IMR-90 (cell line): ENCODE measurements at regions not wholly inside any gene's neighbourhood (a gene's known extent, or its start where the extent isn't known, plus 50 kb on each side); places are given as distances from the start of the nearest gene placed in this dataset.

ENCODE experiments used
- ATAC-seq: fragments of 200-7000 bp; cut with Tn5 transposase; 2 replicates; pipeline ENCODE4 v1.9.1; 2020; ENCODE audit warnings: low read depth, mild to moderate bottlenecking, moderate library complexity
- BruUV-seq: library from RNA; stranded (reverse); fragments of 400-500 nt; replicated peaks from 2 replicates; lab custom pipeline; 2021; lab: Mats Ljungman, UMichigan
- CTCF ChIA-PET: fragments of 300-600 bp; formaldehyde crosslinking; extraction: SDS; loops from one replicate; lab custom pipeline; 2021; ENCODE audit warnings: antibody characterized with exemption; lab: Yijun Ruan, JAX
- POLR2A ChIA-PET: fragments of 300-600 bp; sonication (Branson Sonifier 250); formaldehyde crosslinking; loops from one replicate; lab custom pipeline; 2022; ENCODE audit warnings: antibody characterized with exemption; ENCODE audit not compliant: unreplicated experiment; lab: Charles Lee
- DNase-seq: peaks from one replicate; pipeline ENCODE4 v3.0.0; 2013
- H2AFZ ChIP-seq: replicated peaks from 2 replicates; pipeline ENCODE3; 2013; ENCODE audit warnings: low read length, mild to moderate bottlenecking; ENCODE audit not compliant: poor library complexity
- H2AK5ac ChIP-seq: 2 replicates; pipeline ENCODE4 v1.6.1; 2013; ENCODE audit warnings: low read depth, low read length, inconsistent platforms
- H2AK9ac ChIP-seq: replicated peaks from 2 replicates; pipeline ENCODE3; 2013; ENCODE audit warnings: mild to moderate bottlenecking, low read depth, low read length, moderate library complexity; ENCODE audit not compliant: poor library complexity
- H2BK120ac ChIP-seq: 2 replicates; pipeline ENCODE4 v1.6.1; 2013; ENCODE audit warnings: low read depth, low read length, inconsistent platforms
- H2BK15ac ChIP-seq: 3 replicates; pipeline ENCODE4 v1.6.1; 2013; ENCODE audit warnings: low read depth, low read length, inconsistent platforms
- H2BK20ac ChIP-seq: 2 replicates; pipeline ENCODE4 v1.6.1; 2013; ENCODE audit warnings: low read depth, mild to moderate bottlenecking, inconsistent platforms, low read length, moderate library complexity
- H2BK5ac ChIP-seq: 2 replicates; pipeline ENCODE4 v1.6.1; 2013; ENCODE audit warnings: mild to moderate bottlenecking, low read depth, low read length, inconsistent platforms; ENCODE audit not compliant: poor library complexity, severe bottlenecking
- H3K14ac ChIP-seq: replicated peaks from 2 replicates; pipeline ENCODE4 v1.6.1; 2013; ENCODE audit warnings: low read depth, low read length, inconsistent platforms
- H3K18ac ChIP-seq: 2 replicates; pipeline ENCODE4 v1.6.1; 2013; ENCODE audit warnings: low read depth, low read length, control low read depth
- H3K23ac ChIP-seq: 2 replicates; pipeline ENCODE4 v1.6.1; 2013; ENCODE audit warnings: low read depth, low read length, inconsistent platforms
- H3K27ac ChIP-seq: 2 replicates; pipeline ENCODE4 v1.5.1; 2013; ENCODE audit warnings: mild to moderate bottlenecking, control low read depth, low read length; ENCODE audit not compliant: insufficient read depth
- H3K27me3 ChIP-seq: 2 replicates; pipeline ENCODE4 v1.6.1; 2013; ENCODE audit warnings: low read length; ENCODE audit not compliant: control insufficient read depth, insufficient read depth
- H3K36me3 ChIP-seq: 2 replicates; pipeline ENCODE4 v1.6.1; 2013; ENCODE audit warnings: low read length, mixed read lengths; ENCODE audit not compliant: control insufficient read depth, insufficient read depth
- H3K4ac ChIP-seq: 2 replicates; pipeline ENCODE4 v1.6.1; 2013; ENCODE audit warnings: low read depth, low read length, inconsistent platforms
- H3K4me1 ChIP-seq: 2 replicates; pipeline ENCODE4 v1.6.1; 2013; ENCODE audit warnings: low read length, mixed read lengths; ENCODE audit not compliant: control insufficient read depth, insufficient read depth
- H3K4me2 ChIP-seq: 2 replicates; pipeline ENCODE4 v1.6.1; 2013; ENCODE audit warnings: low read depth, mild to moderate bottlenecking, control low read depth, low read length, moderate library complexity
- H3K4me3 ChIP-seq: 2 replicates; pipeline ENCODE4 v1.5.1; 2013; ENCODE audit warnings: low read depth, mild to moderate bottlenecking, control low read depth, low read length, moderate library complexity; ENCODE audit not compliant: insufficient read depth
- H3K56ac ChIP-seq: 2 replicates; pipeline ENCODE4 v1.6.1; 2013; ENCODE audit warnings: low read length, inconsistent platforms; ENCODE audit not compliant: insufficient read depth; ENCODE audit errors: extremely low read depth
- H3K79me1 ChIP-seq, 2 experiments: 2 replicates each; pipeline ENCODE4 v1.6.1; 2013; ENCODE audit warnings: low read length in 2 of 2, inconsistent platforms in 1 of 2, low read depth in 1 of 2
- H3K9ac ChIP-seq: 2 replicates; pipeline ENCODE4 v1.6.1; 2013; ENCODE audit warnings: low read depth, low read length, control low read depth
- H3K9me1 ChIP-seq: 2 replicates; pipeline ENCODE4 v1.6.1; 2013; ENCODE audit warnings: low read length, inconsistent platforms; ENCODE audit not compliant: insufficient read depth
- H3K9me3 ChIP-seq: 2 replicates; pipeline ENCODE4 v1.6.1; 2013; ENCODE audit warnings: low read length; ENCODE audit not compliant: control insufficient read depth, insufficient read depth
- H4K20me1 ChIP-seq: 2 replicates; pipeline ENCODE4 v1.6.1; 2013; ENCODE audit warnings: low read length, inconsistent platforms; ENCODE audit not compliant: insufficient read depth
- H4K5ac ChIP-seq: 2 replicates; pipeline ENCODE4 v1.6.1; 2013; ENCODE audit warnings: mild to moderate bottlenecking, low read depth, low read length, control low read depth
- H4K8ac ChIP-seq, 2 experiments: 2 replicates each; pipeline ENCODE4 v1.6.1; 2013; ENCODE audit warnings: low read depth in 2 of 2, low read length in 2 of 2, control low read depth in 1 of 2, inconsistent platforms in 1 of 2
- H4K91ac ChIP-seq: 2 replicates; pipeline ENCODE4 v1.6.1; 2013; ENCODE audit warnings: low read depth, low read length, inconsistent platforms; ENCODE audit not compliant: insufficient read depth
- MAFK ChIP-seq: IDR thresholded peaks from 2 replicates; pipeline ENCODE4 v1.6.1; 2012; ENCODE audit warnings: low read depth, low read length, improper control_type of control experiment
- MXI1 ChIP-seq: IDR thresholded peaks from 2 replicates; pipeline ENCODE4 v1.6.1; 2012; ENCODE audit warnings: low read depth, mild to moderate bottlenecking, low read length, moderate library complexity, borderline replicate concordance
- POLR2A ChIP-seq: IDR thresholded peaks from 2 replicates; pipeline ENCODE4 v1.6.1; 2012; ENCODE audit warnings: mild to moderate bottlenecking, low read depth, low read length
- WGBS, 2 experiments: methylation state at CpG; one replicate each; pipeline versions ENCODE4 v1.1.5 to v1.1.7; 2013; ENCODE audit warnings: missing lambda C conversion rate in 2 of 2; ENCODE audit not compliant: insufficient read length in 1 of 2; ENCODE audit errors: extremely low coverage in 2 of 2; 5-methylcytosine and 5-hydroxymethylcytosine counted together
- dilution Hi-C: fragments of 300-500 bp; cut with HindIII; formaldehyde crosslinking; loops from one replicate; pipeline ENCODE4 v1.14.3; 2018; ENCODE audit warnings: low sequenced_read_pairs; ENCODE audit not compliant: unreplicated experiment
- in situ Hi-C: fragments of 300-500 bp; cut with MboI; formaldehyde crosslinking; loops from 3 replicates; pipeline ENCODE4 v1.14.3; 2019; ENCODE audit warnings: low sequenced_read_pairs, inconsistent platforms, mixed read lengths
- intact Hi-C: fragments of 100-400 bp; cut with micrococcal nuclease; formaldehyde crosslinking; loops from 2 replicates; pipeline ENCODE4 v1.10.0; 2022

DNA sequence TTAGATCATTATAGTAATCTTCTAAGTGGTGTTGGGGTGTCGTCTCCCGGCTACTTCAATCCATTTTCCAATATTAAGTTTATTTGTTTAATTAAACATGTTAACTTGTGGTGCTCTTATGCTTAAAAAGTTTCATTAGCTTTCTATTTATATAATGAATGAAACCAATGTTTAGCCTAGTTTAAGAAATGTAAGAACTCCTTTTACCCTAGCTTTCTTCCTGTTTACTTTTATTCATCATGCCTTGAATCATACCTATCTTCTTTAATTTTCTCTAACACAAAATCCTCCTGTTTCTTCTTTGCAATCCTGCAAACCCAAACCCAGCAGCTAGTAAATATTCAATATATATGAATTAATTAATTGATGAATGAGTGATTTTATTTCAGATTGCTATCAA is 1276.7 kb upstream of the PIK3C3 start:
- ATAC-seq, result no peak
- intact Hi-C loops, result no loop called here
- TF ChIP-seq MXI1 (no peak), POLR2A (no peak), MAFK (no peak)

More for the DNA sequence above, 1276.7 kb upstream of the PIK3C3 start:
- dilution Hi-C loops (no loop called here), in situ Hi-C loops (no loop called here)
- no peak overlapping the region for H2AK9ac ChIP-seq
- BruUV-seq, result no TSS peak
- no peak overlapping the region for H3K14ac ChIP-seq
- no peaks in the 10 kb centered on the region for H3K9me3 ChIP-seq
- DNase-seq, result no peak
- no peaks in the 10 kb centered on the region; the same call in 1 of the 2 replicates for H3K9me1 ChIP-seq
- no peaks in the 10 kb centered on the region for H3K27me3 ChIP-seq
- no CpG with 5 or more reads among the region's 2 CpGs for WGBS, 2 experiments
- H3K23ac ChIP-seq, result no peak overlapping the region
- H4K91ac ChIP-seq, result no peak overlapping the region
- H3K18ac ChIP-seq, result no peak overlapping the region
- H3K4me2 ChIP-seq, result no peak overlapping the region
- H2BK20ac ChIP-seq, result no peak overlapping the region
- no peak overlapping the region for H3K4me3 ChIP-seq
- H3K9ac ChIP-seq, result no peak overlapping the region
- H4K5ac ChIP-seq, result no peak overlapping the region
- H4K20me1 ChIP-seq, result no peaks in the 10 kb centered on the region
- H3K27ac ChIP-seq, result no peak overlapping the region
- no peak overlapping the region for H2AK5ac ChIP-seq
- H3K79me1 ChIP-seq, result no peaks in the 10 kb centered on the region
- POLR2A ChIA-PET, result interaction anchor here (0.6 kb wide), 1 partner anchor 29 kb away, joined by 3 read pairs; no protein-coding TSS in a partner anchor
- no peaks in the 10 kb centered on the region for H3K36me3 ChIP-seq
- no peaks in the 10 kb centered on the region for H3K4me1 ChIP-seq
- no peak overlapping the region for H3K56ac ChIP-seq
- H2BK5ac ChIP-seq, result no peak overlapping the region
- H2AFZ ChIP-seq, result no peak overlapping the region
- CTCF ChIA-PET, result no interaction called here
- no peak overlapping the region for H3K4ac ChIP-seq
- no peak overlapping the region for H2BK120ac ChIP-seq
- no peak overlapping the region for H2BK15ac ChIP-seq
- H4K8ac ChIP-seq, result no peak overlapping the region
